ENCODE measurements at regions not wholly inside any gene's neighbourhood (a gene's known extent, or its start where the extent isn't known, plus 50 kb on each side); places are given as distances from the start of the nearest gene placed in this dataset.
A peak's percentile ranks its signal among the peaks of the same experiment; 100 is the strongest.

DNA sequence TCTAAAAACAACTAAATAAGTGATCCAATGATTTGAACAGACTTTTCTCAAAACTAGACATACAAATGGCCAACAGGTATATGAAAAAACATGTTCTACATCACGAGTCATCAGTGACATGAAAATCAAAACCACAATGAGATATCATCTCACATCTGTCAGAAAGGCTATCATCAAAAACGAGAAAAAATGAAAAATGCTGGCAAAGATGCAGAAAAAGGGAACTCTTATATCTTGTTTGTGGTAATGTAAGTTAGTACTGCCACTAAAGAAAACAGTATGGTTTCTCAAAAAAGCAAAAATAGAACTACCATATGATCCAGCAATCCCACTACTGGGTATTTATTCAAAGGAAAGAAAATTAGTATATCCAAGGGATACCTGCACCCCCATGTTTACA is 152.9 kb upstream of the FOXN2 start:
- H2AFZ ChIP-seq (ENCODE audit: low read depth, low read length), result no peak overlapping the region
- 5% methylated on average over 2 of the region's 2 CpGs for WGBS (ENCODE audit: insufficient coverage, low coverage, missing lambda C conversion rate)
- H3K27me3 ChIP-seq (ENCODE audit: control insufficient read depth in 2 of 2, insufficient read depth in 2 of 2, low read length in 2 of 2), result no peaks in the 10 kb centered on the region
- POLR2A ChIA-PET, result interaction anchor here (0.6 kb wide), 1 partner anchor 25 kb away, joined by 3 read pairs; no protein-coding TSS in a partner anchor
- BruUV-seq (replicated peaks), result no TSS peak
- H3K27ac ChIP-seq (ENCODE audit: extremely low read depth, low read depth, low read length), result no peak overlapping the region
- no peaks in the 10 kb centered on the region for H3K79me2 ChIP-seq (ENCODE audit: control insufficient read depth, insufficient read depth, low read length)
- ATAC-seq, result no peak
- H3K36me3 ChIP-seq (ENCODE audit: control insufficient read depth, insufficient read depth, low read length), result no peaks in the 10 kb centered on the region
- intact Hi-C loops (cut with micrococcal nuclease) (no loop called here), in situ Hi-C loops (cut with MboI) (no loop called here)
- FAIRE-seq, result no peak
- TF ChIP-seq MEIS2 (IDR thresholded peaks at IDR 0.05; ENCODE audit: partially characterized antibody) (peak; percentile 58), ZFP36 (IDR thresholded peaks at IDR 0.05; ENCODE audit: low read depth, low read length, partially characterized antibody) (no peak), POLR3G (IDR thresholded peaks at IDR 0.05; ENCODE audit: extremely low read depth, insufficient read length, insufficient replicate concordance) (no peak), NR2C2 (CRISPR knock-in tag; IDR thresholded peaks at IDR 0.05) (no peak), NR2C2 (tag; IDR thresholded peaks at IDR 0.05) (no peak), EZH2 (IDR thresholded peaks at IDR 0.05; ENCODE audit: borderline replicate concordance, low read depth, low read length) (no peak), HDAC1 (IDR thresholded peaks at IDR 0.05) (no peak), MXI1 (IDR thresholded peaks at IDR 0.05; ENCODE audit: low read depth, low read length) (no peak)
- TF ChIP-seq, protein P1, sequence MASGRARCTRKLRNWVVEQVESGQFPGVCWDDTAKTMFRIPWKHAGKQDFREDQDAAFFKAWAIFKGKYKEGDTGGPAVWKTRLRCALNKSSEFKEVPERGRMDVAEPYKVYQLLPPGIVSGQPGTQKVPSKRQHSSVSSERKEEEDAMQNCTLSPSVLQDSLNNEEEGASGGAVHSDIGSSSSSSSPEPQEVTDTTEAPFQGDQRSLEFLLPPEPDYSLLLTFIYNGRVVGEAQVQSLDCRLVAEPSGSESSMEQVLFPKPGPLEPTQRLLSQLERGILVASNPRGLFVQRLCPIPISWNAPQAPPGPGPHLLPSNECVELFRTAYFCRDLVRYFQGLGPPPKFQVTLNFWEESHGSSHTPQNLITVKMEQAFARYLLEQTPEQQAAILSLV (tag; IDR thresholded peaks at IDR 0.05), result no peak
- TF ChIP-seq, protein P2, sequence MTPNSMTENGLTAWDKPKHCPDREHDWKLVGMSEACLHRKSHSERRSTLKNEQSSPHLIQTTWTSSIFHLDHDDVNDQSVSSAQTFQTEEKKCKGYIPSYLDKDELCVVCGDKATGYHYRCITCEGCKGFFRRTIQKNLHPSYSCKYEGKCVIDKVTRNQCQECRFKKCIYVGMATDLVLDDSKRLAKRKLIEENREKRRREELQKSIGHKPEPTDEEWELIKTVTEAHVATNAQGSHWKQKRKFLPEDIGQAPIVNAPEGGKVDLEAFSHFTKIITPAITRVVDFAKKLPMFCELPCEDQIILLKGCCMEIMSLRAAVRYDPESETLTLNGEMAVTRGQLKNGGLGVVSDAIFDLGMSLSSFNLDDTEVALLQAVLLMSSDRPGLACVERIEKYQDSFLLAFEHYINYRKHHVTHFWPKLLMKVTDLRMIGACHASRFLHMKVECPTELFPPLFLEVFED (CRISPR knock-in tag; conservative IDR thresholded peaks at IDR 0.05), result no peak
- H3K4me2 ChIP-seq (ENCODE audit: insufficient read depth, low read length), result no peak overlapping the region
- H3K4me3 ChIP-seq, result no peak overlapping the region
- H3K9me1 ChIP-seq (ENCODE audit: control insufficient read depth, insufficient read depth, low read length), result no peaks in the 10 kb centered on the region
- H3K4me1 ChIP-seq (replicated peaks in 1 of 2; ENCODE audit: control insufficient read depth in 2 of 2, insufficient read depth in 2 of 2, low read length in 2 of 2), result peaks cover 2 to 7% of the 10 kb centered on the region in 2 experiments; a peak in 2 of 5 replicates
- no peaks in the 10 kb centered on the region for H4K20me1 ChIP-seq (replicated peaks; ENCODE audit: control insufficient read depth, insufficient read depth, low read length)
- no peaks in the 10 kb centered on the region; the same call in 1 of the 2 replicates for H3K9me3 ChIP-seq (replicated peaks; ENCODE audit: control insufficient read depth, insufficient read depth, low read depth, low read length)
- no peak overlapping the region for H3K9ac ChIP-seq (ENCODE audit: insufficient read depth in 1 of 2, low read depth in 2 of 2, low read length in 2 of 2)
- CTCF ChIA-PET (ENCODE audit: low intra/inter-chr PET ratio), result no interaction called here
- DNase-seq (ENCODE audit: extremely low read depth in 1 of 4, low spot score in 3 of 4), result no peak

All from K562 (cell line).